AG09319 (cell line): ENCODE measurements at regions not wholly inside any gene's neighbourhood (a gene's known extent, or its start where the extent isn't known, plus 50 kb on each side); places are given as distances from the start of the nearest gene placed in this dataset.

Experiments
- DNase-seq: peaks from one replicate; pipeline ENCODE4 v3.0.0-alpha.2; 2010; ENCODE audit warnings: low read depth; ENCODE audit errors: extremely low read depth
- TF ChIP-seq, protein P1 (sequence below): IDR thresholded peaks from 2 replicates; pipeline ENCODE4 v1.5.1; 2011; ENCODE audit warnings: low read depth, mild to moderate bottlenecking, inconsistent platforms, low read length, moderate library complexity

DNA sequence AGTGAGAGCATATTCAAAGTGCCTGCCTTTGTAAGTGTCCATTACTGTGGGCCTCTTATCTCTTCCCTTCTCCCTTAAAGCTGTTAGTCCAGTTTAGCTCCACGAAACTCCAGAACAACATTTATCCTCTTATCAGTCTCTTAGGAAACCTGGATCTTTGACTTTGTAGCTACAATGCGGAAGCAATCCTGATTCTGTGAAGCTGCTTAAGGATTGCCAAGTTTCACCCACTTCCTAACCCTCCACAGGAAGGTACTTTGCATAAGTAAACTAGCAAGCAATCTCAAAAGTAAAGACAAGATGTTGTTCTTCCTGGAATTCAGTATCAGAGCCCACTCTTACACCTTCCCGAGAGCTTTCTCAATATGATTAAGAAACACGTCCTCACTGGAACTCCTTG is 164.9 kb upstream of the USP25 start:
- DNase-seq: no peak
- TF ChIP-seq, protein P1, sequence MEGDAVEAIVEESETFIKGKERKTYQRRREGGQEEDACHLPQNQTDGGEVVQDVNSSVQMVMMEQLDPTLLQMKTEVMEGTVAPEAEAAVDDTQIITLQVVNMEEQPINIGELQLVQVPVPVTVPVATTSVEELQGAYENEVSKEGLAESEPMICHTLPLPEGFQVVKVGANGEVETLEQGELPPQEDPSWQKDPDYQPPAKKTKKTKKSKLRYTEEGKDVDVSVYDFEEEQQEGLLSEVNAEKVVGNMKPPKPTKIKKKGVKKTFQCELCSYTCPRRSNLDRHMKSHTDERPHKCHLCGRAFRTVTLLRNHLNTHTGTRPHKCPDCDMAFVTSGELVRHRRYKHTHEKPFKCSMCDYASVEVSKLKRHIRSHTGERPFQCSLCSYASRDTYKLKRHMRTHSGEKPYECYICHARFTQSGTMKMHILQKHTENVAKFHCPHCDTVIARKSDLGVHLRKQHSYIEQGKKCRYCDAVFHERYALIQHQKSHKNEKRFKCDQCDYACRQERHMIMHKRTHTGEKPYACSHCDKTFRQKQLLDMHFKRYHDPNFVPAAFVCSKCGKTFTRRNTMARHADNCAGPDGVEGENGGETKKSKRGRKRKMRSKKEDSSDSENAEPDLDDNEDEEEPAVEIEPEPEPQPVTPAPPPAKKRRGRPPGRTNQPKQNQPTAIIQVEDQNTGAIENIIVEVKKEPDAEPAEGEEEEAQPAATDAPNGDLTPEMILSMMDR: no peak

DNA sequence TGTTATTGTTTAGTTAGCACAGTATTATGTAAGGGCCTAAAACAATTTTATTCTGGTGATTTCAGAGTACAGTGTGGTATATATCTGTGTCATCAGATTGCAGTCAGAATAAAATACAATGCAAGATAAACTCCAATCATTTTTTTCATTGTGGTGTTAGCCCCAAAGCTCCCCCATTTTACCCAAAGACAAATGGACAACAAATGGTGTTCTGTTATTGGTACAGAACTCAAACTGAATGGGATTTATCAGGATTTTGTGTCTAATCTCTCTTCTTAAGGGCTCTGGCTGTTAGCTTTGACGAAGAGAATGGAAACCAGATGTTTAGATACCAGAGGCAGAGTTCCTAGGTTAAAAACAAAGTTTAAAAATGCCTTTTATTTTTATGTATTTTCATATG is 163.1 kb upstream of the USP25 start:
- TF ChIP-seq, protein P1: no peak
- no peak for DNase-seq

DNA sequence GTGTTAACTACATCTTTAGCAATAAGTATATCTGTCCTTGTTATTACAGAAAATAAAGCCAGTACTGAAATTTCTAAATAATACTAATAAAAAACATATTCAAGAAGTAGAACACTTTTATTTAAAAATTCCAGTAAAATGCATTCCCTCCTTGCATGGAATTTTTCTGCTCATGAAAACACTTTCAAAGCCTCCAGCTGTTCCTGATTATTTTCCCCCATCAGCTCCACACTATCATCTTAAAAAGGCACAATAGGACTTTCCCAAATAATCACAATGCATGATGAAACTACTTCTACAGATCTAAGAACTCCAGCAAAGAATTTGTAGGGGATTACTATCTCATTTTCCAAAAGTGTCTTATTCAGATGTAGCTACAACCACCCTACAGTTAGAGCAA is 162.6 kb upstream of the USP25 start:
- TF ChIP-seq, protein P1: no peak

DNA sequence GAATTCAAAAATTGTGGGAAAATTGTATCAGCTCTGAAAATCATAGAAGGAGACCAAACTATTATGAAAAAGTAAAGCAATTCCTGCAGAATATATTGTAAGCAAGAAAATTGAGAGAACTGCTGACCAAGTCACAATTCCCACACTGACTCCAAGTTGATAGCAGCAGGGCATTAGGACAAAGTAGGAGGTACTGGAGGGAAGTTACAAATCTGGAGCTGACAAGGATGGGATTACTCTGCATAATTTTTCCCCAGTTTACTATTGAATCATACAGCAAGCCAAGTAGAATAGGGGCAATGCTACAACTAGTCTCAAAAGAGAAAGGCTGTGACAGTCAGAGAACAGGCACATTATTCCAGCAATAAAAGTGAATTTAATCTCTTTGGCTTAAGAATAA is 161.3 kb upstream of the USP25 start:
- no peak for DNase-seq
- TF ChIP-seq, protein P1: no peak

More for the DNA sequence above, 162.6 kb upstream of the USP25 start:
- DNase-seq: no peak

DNA sequence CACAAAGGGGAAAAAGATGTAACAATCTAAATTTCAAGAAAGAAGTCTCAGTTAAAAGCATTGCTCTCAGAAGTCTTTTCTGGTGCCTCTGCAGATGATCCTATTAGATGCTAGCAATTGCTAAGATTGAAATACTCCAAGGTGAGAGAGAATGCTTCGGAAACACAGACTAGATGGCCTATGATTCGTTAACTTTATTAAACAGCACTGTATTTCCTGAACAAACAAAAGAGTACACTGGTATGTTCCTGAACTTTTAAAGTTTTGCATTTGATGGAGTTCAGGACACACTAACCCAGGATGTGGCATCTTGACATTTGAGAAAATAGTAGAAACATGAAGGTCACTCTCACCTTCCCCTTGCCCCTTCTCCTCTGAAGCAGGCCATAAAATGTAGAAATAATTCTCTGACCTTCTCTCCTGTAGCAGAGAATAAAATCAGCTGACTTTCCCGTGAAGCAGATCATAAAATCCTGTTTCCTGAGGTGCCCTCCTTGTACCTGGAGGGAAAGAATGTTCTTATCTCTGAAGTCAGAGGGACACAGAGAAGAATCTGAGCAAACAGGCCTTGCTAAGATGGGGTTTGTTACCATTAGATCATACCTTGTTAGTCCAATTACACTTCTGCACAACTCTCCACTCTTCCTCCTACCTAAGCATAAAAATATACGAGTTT is 142.9 kb upstream of the USP25 start:
- no peak for DNase-seq
- TF ChIP-seq, protein P1: no peak

DNA sequence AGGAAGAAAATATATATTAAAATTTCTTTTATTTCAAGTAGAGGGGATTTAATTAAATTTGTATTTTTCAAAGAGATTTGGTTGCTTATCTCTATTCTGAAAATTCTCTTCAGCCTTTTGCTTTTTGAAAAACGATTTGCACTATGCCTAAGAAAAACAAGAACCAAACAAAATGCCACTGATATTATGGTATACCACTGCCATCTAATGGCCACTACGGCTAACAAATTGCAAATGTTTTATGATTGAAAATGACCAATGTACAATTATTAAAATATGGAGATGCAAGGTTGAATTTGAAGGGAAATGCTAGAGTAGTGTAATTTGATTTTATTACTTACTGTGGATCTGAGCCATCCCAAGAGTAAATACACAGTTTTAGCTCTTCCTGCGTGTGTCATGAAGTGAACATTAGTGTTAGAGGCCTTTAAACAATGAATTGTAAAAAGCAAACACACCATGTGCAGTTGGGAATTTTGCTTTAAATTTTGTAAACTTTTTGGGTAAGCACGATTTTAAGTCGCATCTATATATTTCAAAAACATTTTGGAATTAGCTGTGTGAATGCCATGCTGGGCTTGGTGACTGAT is 137.4 kb upstream of the USP25 start:
- TF ChIP-seq, protein P1: peak; percentile 57
- DNase-seq: no peak

DNA sequence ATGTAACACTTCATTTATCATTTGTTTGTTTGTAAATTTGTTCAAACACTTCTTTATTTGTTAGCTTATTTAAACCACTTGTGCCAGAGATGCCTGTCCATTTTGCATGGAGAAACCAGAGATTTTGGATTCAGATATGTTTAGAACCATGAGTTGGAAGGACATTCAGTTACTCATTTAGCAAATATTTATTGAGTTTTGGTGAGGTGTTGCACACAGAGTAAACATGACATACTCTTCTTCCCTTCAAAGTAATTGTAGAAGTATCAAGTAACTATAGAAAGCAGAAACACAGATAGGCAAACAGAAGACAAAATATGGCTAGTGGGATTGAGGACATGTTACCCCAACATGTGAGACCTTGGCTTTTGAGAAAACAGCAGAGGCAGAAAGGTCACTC is 136.8 kb upstream of the USP25 start:
- TF ChIP-seq, protein P1: no peak
- no peak for DNase-seq
